ENCODE measurements at regions not wholly inside any gene's neighbourhood (a gene's known extent, or its start where the extent isn't known, plus 50 kb on each side); places are given as distances from the start of the nearest gene placed in this dataset.
A peak's percentile ranks its signal among the peaks of the same experiment; 100 is the strongest.

DNA sequence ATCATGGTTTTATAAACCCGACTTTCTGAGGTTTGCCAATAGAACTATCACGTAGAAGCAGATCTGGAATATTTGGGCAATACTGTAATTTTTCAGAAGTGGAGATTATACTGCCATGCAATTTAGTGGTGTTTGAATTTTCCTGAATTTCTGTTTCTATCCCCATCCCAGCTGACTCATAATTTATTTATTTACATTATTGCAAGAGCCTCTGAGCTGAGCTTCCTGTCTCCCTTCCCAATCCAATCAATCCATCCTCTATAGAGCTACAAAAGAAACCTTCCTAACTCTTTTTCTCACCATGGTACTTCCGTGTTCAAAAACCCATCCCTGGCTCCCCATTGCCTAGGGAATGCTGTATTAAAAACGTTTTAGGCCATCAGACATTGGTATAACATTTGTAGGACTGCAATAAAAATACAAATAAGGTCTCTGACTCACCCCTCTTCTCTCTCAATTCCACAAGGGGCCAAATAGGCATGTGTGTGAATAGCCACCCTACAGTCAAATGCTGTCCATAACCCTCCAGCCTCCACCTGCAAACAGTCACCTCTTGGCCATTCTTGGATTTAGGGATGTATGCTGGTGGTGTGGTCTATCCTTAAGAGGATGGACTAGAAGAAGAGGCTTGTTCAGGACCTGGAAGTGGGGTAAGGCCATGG is 190.7 kb downstream of the CD47 start:
- H3K9me3 Mint-ChIP-seq: no peaks in the 10 kb centered on the region
- H3K36me3 Mint-ChIP-seq (ENCODE audit: low read depth): no peaks in the 10 kb centered on the region
- no peak overlapping the region for H3K4me3 Mint-ChIP-seq
- peaks cover 21% of the 10 kb centered on the region for H3K4me1 Mint-ChIP-seq
- TF ChIP-seq CTCF (IDR thresholded peaks at IDR 0.05; ENCODE audit: unreplicated experiment in 3 of 3): no peak
- no peak overlapping the region for H3K27ac Mint-ChIP-seq
- peaks cover 5% of the 10 kb centered on the region for H3K27me3 Mint-ChIP-seq (ENCODE audit: low read depth)

DNA sequence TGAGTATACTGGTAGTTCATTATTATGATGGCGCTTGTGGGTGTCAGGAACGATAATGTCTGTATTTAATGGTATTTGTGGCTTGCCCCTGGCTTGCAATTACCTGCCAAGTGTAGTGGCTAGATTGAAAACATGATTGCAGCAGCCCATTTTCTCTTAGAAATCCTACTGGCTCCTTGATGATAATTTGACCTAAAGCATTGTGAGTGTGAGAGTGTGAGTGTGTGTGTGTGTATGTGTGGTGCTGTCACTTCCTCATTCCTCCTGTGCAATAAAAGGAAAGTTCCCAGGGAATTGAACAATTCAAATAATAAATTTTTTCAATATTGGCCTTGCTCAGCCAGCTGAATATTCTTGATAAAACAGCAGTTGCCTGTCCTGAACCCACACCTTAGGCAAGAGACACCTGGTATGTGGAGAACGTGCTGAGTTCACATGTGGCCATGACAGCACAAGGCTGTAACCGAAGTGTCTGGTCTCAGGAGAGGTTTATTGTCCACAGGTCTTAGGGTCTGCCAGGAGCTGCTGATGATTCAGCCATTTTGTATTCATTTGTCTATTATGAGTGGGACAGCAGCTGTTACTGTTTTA is 193.3 kb downstream of the CD47 start:
- TF ChIP-seq CTCF (IDR thresholded peaks at IDR 0.05; ENCODE audit: unreplicated experiment in 3 of 3): no peak
- Mint-ChIP-seq H3K9me3 (no peaks in the 10 kb centered on the region), H3K36me3 (ENCODE audit: low read depth) (no peaks in the 10 kb centered on the region), H3K4me1 (peaks cover 12% of the 10 kb centered on the region), H3K4me3 (no peak overlapping the region), H3K27ac (peak overlapping the region; percentile 4 to 70 (median 36)), H3K27me3 (ENCODE audit: low read depth) (peaks cover 5% of the 10 kb centered on the region)

DNA sequence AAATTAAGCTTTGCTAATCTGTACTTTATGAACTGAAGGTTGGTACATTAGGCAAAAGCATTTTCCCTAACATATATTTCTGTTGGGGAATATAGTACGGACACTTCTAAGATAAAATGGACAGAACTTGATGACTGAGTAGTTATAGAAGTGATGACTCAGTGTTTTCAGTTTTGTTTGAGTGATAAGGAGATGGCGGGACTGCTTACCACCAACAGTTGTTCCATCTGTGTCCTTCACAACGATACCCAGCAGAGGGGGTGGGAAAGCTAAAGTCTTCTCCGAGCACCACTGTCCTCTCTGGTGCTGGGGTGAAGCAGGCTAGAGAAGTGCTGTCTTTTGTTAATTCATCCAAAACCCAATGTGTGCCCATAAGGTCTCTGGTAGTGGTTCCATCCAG is 195.8 kb downstream of the CD47 start:
- H3K9me3 Mint-ChIP-seq: no peaks in the 10 kb centered on the region
- H3K4me1 Mint-ChIP-seq: peaks cover 12% of the 10 kb centered on the region
- no peak for TF ChIP-seq CTCF (IDR thresholded peaks at IDR 0.05; ENCODE audit: unreplicated experiment in 3 of 3)
- no peak overlapping the region for H3K27ac Mint-ChIP-seq
- H3K4me3 Mint-ChIP-seq: no peak overlapping the region
- H3K36me3 Mint-ChIP-seq (ENCODE audit: low read depth): no peaks in the 10 kb centered on the region
- no peaks in the 10 kb centered on the region for H3K27me3 Mint-ChIP-seq (ENCODE audit: low read depth)

- Mint-ChIP-seq H3K9me3 (peaks cover 8% of the 10 kb centered on the region), H3K4me3 (no peak overlapping the region), H3K4me1 (peaks cover 10% of the 10 kb centered on the region), H3K27ac (no peak overlapping the region), H3K27me3 (ENCODE audit: low read depth) (no peaks in the 10 kb centered on the region), H3K36me3 (ENCODE audit: low read depth) (no peaks in the 10 kb centered on the region)
- TF ChIP-seq CTCF (IDR thresholded peaks at IDR 0.05; ENCODE audit: unreplicated experiment in 3 of 3): no peak
Measured at GRCh38 chr3:107892955-107893624, 197.7 kb downstream of the CD47 start.

- H3K4me3 Mint-ChIP-seq: no peak overlapping the region
- H3K4me1 Mint-ChIP-seq: no peaks in the 10 kb centered on the region
- H3K36me3 Mint-ChIP-seq (ENCODE audit: low read depth): no peaks in the 10 kb centered on the region
- H3K9me3 Mint-ChIP-seq: peaks cover 14% of the 10 kb centered on the region
- H3K27ac Mint-ChIP-seq: peak overlapping the region in 1 of 3 experiments; percentile 16
- peak in 1 of 3 experiments; percentile 10 for TF ChIP-seq CTCF (IDR thresholded peaks at IDR 0.05; ENCODE audit: unreplicated experiment in 3 of 3)
- no peaks in the 10 kb centered on the region for H3K27me3 Mint-ChIP-seq (ENCODE audit: low read depth)
Measured at GRCh38 chr3:107884719-107885460, 205.9 kb downstream of the CD47 start.

Data from nephron (organoid).